Esophagus muscularis mucosa (tissue), 4 donors: ENCODE measurements at regions not wholly inside any gene's neighbourhood (a gene's known extent, or its start where the extent isn't known, plus 50 kb on each side); places are given as distances from the start of the nearest gene placed in this dataset.

Source experiments
- DNase-seq: peaks from one replicate; pipeline ENCODE4 v3.0.0-alpha.2; 2017; ENCODE audit errors: extremely low spot score
- H3K27ac ChIP-seq, 4 donors: fragments of 200-600 bp; sonication (generic); replicated peaks in 1 of 4; 1 replicate in 3 of 4; 2 replicates in 1 of 4; pipeline ENCODE4 v1.5.1; 2016 to 2019; ENCODE audit warnings: mild to moderate bottlenecking in 1 of 4
- H3K27me3 ChIP-seq, 4 donors: fragments of 200-600 bp; sonication (generic); one replicate each; pipeline versions ENCODE4 v1.5.1 to v1.6.0; 2016 to 2019
- H3K36me3 ChIP-seq, 4 donors: fragments of 200-600 bp; sonication (generic); one replicate each; pipeline ENCODE4 v1.5.1; 2016 to 2019
- H3K4me1 ChIP-seq, 4 donors: fragments of 200-600 bp; sonication (generic); one replicate each; pipeline ENCODE4 v1.5.1; 2016 to 2019
- H3K4me3 ChIP-seq, 4 donors: fragments of 200-600 bp; sonication (generic); 1 replicate in 2 of 4; 2 replicates in 2 of 4; pipeline ENCODE4 v1.5.1; 2016 to 2019; ENCODE audit warnings: mild to moderate bottlenecking in 4 of 4, moderate library complexity in 1 of 4
- H3K9me3 ChIP-seq, 4 donors: fragments of 200-600 bp; sonication (generic); 1 replicate in 3 of 4; 2 replicates in 1 of 4; pipeline ENCODE4 v1.5.1; 2016 to 2019
- EP300 ChIP-seq: sonication (generic); formaldehyde crosslinking; IDR thresholded peaks from one replicate; pipeline ENCODE4 v1.6.1; 2017; ENCODE audit warnings: antibody characterized with exemption
- POLR2A ChIP-seq: fragments of 450-650 bp; IDR thresholded peaks from one replicate; pipeline ENCODE4 v1.6.1; 2017; ENCODE audit warnings: antibody characterized with exemption, moderate library complexity, mild to moderate bottlenecking, low read depth
- POLR2AphosphoS5 ChIP-seq, 2 donors: sonication (generic); formaldehyde crosslinking; IDR thresholded peaks; one replicate each; pipeline ENCODE4 v1.6.1; 2017; ENCODE audit warnings: antibody characterized with exemption in 2 of 2
- WGBS: methylation state at CpG from one replicate; pipeline ENCODE4 v1.1.5; 2018; 5-methylcytosine and 5-hydroxymethylcytosine counted together
- intact Hi-C: fragments of 100-400 bp; cut with DNase I; formaldehyde crosslinking; loops from one replicate; pipeline ENCODE4 v1.15.1; 2023
- TF ChIP-seq, protein P1 (sequence below), 3 experiments: fragments of 200-600 bp in 2 of 3; fragments of 450-650 bp in 1 of 3; sonication (generic) in 2 of 3; IDR thresholded peaks; one replicate each; pipeline ENCODE4 v1.5.1; 2017 to 2019; ENCODE audit warnings: antibody characterized with exemption in 3 of 3, mild to moderate bottlenecking in 2 of 3, moderate library complexity in 1 of 3

DNA sequence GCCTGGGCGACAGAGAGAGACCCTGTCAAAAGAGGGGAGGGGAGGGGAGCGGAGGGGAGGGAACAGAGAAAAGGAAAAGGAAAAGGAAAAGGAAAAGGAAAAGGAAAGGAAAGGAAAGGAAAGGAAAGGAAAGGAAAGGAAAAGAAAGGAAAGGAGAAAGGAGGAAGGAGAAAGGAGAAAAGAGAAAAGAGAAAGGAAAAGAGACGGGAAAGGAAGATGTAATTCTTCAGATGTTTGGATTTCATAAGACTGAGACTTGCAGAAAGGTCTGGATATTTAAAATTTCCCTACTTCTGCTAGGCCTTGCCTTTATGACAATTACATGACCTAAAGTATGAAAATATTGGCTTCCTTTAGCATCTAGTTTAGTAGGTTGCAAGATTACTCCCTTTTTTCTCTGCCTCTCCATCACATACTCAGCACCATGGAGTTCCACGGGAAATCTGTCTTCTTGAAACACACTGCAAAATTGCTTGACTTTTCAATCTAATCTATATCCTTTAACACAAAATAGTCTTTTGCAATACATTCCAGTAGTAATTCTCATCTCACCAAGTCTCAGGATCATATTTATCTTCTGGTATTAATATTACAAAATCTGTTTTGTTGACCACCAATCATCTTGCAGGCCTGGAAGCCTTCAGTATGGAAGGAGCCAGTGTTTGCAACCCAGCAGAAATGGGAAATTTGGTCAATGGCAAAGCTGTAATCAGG is 383.5 kb downstream of the ZEB2 start:
- Histone ChIP-seq H3K4me1 (no peaks in the 10 kb centered on the region), H3K27ac (no peak overlapping the region), H3K4me3 (no peak overlapping the region), H3K27me3 (no peaks in the 10 kb centered on the region), H3K36me3 (no peaks in the 10 kb centered on the region), H3K9me3 (no peaks in the 10 kb centered on the region)
- WGBS: 97% methylated on average over 4 of the region's 4 CpGs
- intact Hi-C loops: no loop called here
- TF ChIP-seq, protein P1, sequence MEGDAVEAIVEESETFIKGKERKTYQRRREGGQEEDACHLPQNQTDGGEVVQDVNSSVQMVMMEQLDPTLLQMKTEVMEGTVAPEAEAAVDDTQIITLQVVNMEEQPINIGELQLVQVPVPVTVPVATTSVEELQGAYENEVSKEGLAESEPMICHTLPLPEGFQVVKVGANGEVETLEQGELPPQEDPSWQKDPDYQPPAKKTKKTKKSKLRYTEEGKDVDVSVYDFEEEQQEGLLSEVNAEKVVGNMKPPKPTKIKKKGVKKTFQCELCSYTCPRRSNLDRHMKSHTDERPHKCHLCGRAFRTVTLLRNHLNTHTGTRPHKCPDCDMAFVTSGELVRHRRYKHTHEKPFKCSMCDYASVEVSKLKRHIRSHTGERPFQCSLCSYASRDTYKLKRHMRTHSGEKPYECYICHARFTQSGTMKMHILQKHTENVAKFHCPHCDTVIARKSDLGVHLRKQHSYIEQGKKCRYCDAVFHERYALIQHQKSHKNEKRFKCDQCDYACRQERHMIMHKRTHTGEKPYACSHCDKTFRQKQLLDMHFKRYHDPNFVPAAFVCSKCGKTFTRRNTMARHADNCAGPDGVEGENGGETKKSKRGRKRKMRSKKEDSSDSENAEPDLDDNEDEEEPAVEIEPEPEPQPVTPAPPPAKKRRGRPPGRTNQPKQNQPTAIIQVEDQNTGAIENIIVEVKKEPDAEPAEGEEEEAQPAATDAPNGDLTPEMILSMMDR (IDR thresholded peaks at IDR 0.05): no peak
- no peak for TF ChIP-seq POLR2A
- no peak for TF ChIP-seq POLR2AphosphoS5 (IDR thresholded peaks at IDR 0.05)
- TF ChIP-seq EP300: no peak
- no peak for DNase-seq

DNA sequence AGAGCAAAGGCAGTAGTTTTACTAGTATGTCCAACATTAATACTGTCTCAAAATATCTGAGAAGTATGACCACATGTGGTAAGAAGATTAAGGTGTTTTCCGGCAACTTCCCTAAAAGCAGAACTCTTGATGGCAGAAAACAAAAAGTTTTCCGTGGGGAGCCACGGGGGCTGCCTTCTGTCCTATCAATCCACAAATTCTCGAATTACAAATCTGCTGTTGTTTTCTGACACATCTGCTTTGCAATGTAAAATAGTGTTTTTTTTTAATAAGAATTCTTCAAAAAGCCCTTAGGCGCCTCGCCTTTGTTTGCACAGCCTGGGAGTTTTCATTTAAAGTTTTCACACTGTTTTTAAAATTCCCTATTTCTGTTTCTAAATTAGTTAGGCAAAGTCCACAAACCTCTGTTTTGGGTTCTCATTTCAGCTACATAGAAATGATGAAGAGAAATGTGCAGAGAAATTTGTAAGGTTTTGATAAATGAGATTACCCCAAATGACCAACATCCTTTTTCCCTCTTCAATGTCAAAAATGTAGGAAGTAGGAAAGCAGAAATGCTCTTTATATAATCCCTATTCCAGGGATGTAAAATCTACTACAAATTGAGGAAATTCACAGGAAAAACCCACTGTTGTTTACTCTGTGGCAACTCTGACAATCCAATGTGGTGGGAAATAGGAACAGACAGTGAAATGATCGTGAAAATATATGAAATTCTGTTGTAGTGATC is 385.8 kb downstream of the ZEB2 start:
- Histone ChIP-seq H3K36me3 (no peaks in the 10 kb centered on the region), H3K9me3 (no peaks in the 10 kb centered on the region), H3K4me1 (no peaks in the 10 kb centered on the region), H3K27me3 (no peaks in the 10 kb centered on the region), H3K4me3 (no peak overlapping the region), H3K27ac (no peak overlapping the region)
- no peak for TF ChIP-seq POLR2AphosphoS5 (IDR thresholded peaks at IDR 0.05)
- TF ChIP-seq EP300: no peak
- TF ChIP-seq, protein P1 (IDR thresholded peaks at IDR 0.05): no peak
- no peak for TF ChIP-seq POLR2A
- DNase-seq: no peak
- WGBS: 72% methylated on average over 7 of the region's 7 CpGs
- intact Hi-C loops: no loop called here

DNA sequence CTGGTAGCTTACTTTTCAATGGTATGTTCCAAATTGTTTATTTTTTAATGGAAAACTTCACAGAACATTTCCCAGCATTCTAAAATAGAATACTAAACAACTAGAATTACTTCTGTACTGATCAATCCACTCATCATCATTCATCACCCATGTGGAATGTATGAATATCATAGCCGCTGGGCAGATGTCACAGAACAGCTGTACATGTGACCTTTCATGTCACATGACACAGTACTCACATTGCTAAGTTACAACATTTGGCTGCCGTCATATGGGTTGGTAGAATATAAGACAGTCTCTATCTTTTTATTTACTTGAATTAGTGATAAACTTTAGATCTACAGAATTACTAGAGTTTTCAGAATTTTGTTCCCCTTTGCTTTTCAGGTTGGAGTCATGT is 387.6 kb downstream of the ZEB2 start:
- H3K4me3 ChIP-seq: no peak overlapping the region
- H3K27ac ChIP-seq: no peak overlapping the region
- intact Hi-C loops: no loop called here
- no peaks in the 10 kb centered on the region for H3K4me1 ChIP-seq
- TF ChIP-seq EP300 (no peak), POLR2AphosphoS5 (IDR thresholded peaks at IDR 0.05) (no peak), POLR2A (no peak)
- TF ChIP-seq, protein P1 (IDR thresholded peaks at IDR 0.05): no peak
- no peaks in the 10 kb centered on the region for H3K36me3 ChIP-seq
- H3K27me3 ChIP-seq: no peaks in the 10 kb centered on the region
- 89% methylated on average over 2 of the region's 2 CpGs for WGBS
- no peaks in the 10 kb centered on the region for H3K9me3 ChIP-seq
- DNase-seq: no peak

DNA sequence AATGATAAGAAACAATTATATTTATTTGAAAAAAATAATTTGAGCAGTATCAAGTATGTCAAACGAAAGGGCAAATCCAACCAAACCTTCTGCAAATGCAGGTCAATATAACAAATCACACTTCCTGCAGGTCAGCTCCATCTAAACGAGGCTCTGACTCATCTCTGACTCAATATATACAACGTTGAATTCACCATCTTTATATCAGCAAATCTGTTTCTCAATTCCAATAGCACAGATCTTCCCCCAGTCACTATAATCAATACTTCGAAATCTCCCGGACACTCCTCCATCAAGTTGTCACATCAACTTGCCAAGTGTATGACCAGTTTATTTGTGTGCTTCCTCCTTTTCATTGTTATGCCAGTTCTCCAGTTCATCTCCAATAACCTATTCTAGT is 388.9 kb downstream of the ZEB2 start:
- Histone ChIP-seq H3K4me3 (no peak overlapping the region), H3K36me3 (no peaks in the 10 kb centered on the region), H3K9me3 (no peaks in the 10 kb centered on the region), H3K27me3 (no peaks in the 10 kb centered on the region), H3K4me1 (no peaks in the 10 kb centered on the region), H3K27ac (no peak overlapping the region)
- no peak for TF ChIP-seq POLR2AphosphoS5 (IDR thresholded peaks at IDR 0.05)
- TF ChIP-seq, protein P1 (IDR thresholded peaks at IDR 0.05): no peak
- TF ChIP-seq EP300: no peak
- no peak for TF ChIP-seq POLR2A
- 81% methylated on average over 5 of the region's 5 CpGs for WGBS
- no peak for DNase-seq
- intact Hi-C loops: no loop called here
